K562 (cell line): ENCODE measurements at regions not wholly inside any gene's neighbourhood (a gene's known extent, or its start where the extent isn't known, plus 50 kb on each side); places are given as distances from the start of the nearest gene placed in this dataset.

ENCODE experiments used
- ATAC-seq: fragments of 200-7000 bp; cut with Tn5 transposase; 3 replicates; pipeline ENCODE4 v1.9.1; 2020; ENCODE audit warnings: moderate library complexity
- BruUV-seq: library from RNA; stranded (reverse); fragments of 400-500 nt; replicated peaks from 2 replicates; lab custom pipeline; 2021; lab: Mats Ljungman, UMichigan
- CTCF ChIA-PET: fragments of 300-600 bp; formaldehyde crosslinking; extraction: SDS; loops from one replicate; lab custom pipeline; 2021; ENCODE audit warnings: low intra/inter-chr PET ratio; lab: Yijun Ruan, JAX
- POLR2A ChIA-PET: fragments of 300-600, 350-650 bp; sonication (Branson Sonifier 250); formaldehyde crosslinking; extraction: SDS; loops from one replicate; lab custom pipeline; 2021; ENCODE audit warnings: antibody characterized with exemption, inconsistent platforms; lab: Yijun Ruan, JAX
- DNase-seq, 4 experiments: peaks; one replicate each; pipeline versions ENCODE4 v3.0.0 to v3.0.0-alpha.2; 2011 to 2018; ENCODE audit warnings: low spot score in 3 of 4, mixed read lengths in 3 of 4; ENCODE audit errors: extremely low read depth in 1 of 4
- FAIRE-seq: peaks from 2 replicates; lab custom pipeline; 2011; peaks lifted over from hg19 to GRCh38; lab: Jason Lieb, UNC
- H2AFZ ChIP-seq: 2 replicates; pipeline ENCODE4 v1.6.0; 2011; ENCODE audit warnings: low read depth, low read length, control low read depth, inconsistent platforms
- H3K27ac ChIP-seq: fragments of 200-600 bp; 3 replicates; pipeline ENCODE4 v1.8.0; 2011; ENCODE audit warnings: low read depth, mild to moderate bottlenecking, control low read depth, inconsistent platforms, low read length, moderate library complexity, mixed read lengths; ENCODE audit errors: extremely low read depth
- H3K27me3 ChIP-seq, 2 experiments: fragments of 300-600 bp in 1 of 2; 2 replicates in 1 of 2; 3 replicates in 1 of 2; pipeline versions ENCODE4 v1.6.0 to v1.8.0; 2011; ENCODE audit warnings: inconsistent platforms in 2 of 2, low read length in 2 of 2, mild to moderate bottlenecking in 1 of 2, mixed read lengths in 1 of 2, moderate library complexity in 1 of 2; ENCODE audit not compliant: control insufficient read depth in 2 of 2, insufficient read depth in 2 of 2
- H3K36me3 ChIP-seq: fragments of 300-600 bp; 3 replicates; pipeline ENCODE4 v1.8.0; 2011; ENCODE audit warnings: mild to moderate bottlenecking, low read length, inconsistent platforms; ENCODE audit not compliant: control insufficient read depth, insufficient read depth
- H3K4me1 ChIP-seq, 2 experiments: fragments of 200-600 bp in 1 of 2; replicated peaks in 1 of 2; 2 replicates in 1 of 2; 3 replicates in 1 of 2; pipeline versions ENCODE4 v1.5.1 to v1.8.0; 2011; ENCODE audit warnings: inconsistent platforms in 2 of 2, low read length in 2 of 2, mild to moderate bottlenecking in 1 of 2, mixed read lengths in 1 of 2, moderate library complexity in 1 of 2; ENCODE audit not compliant: control insufficient read depth in 2 of 2, insufficient read depth in 2 of 2
- H3K4me2 ChIP-seq: 2 replicates; pipeline ENCODE4 v1.6.1; 2011; ENCODE audit warnings: low read length, control low read depth, inconsistent platforms, mixed read lengths; ENCODE audit not compliant: insufficient read depth
- H3K4me3 ChIP-seq: fragments of 200-600 bp; sonication (generic), shearing (Covaris generic); 2 replicates; pipeline ENCODE4 v1.5.1; 2016; ENCODE audit warnings: control low read depth, inconsistent platforms
- H3K79me2 ChIP-seq: fragments of 200-600 bp; 3 replicates; pipeline ENCODE4 v1.8.0; 2011; ENCODE audit warnings: low read length, inconsistent platforms; ENCODE audit not compliant: control insufficient read depth, insufficient read depth
- H3K9ac ChIP-seq, 2 experiments: 2 replicates each; pipeline versions ENCODE4 v1.6.0 to v1.6.1; 2011; ENCODE audit warnings: low read depth in 2 of 2, low read length in 2 of 2, control low read depth in 1 of 2, inconsistent platforms in 1 of 2, mild to moderate bottlenecking in 1 of 2, mixed read lengths in 1 of 2; ENCODE audit not compliant: insufficient read depth in 1 of 2
- H3K9me1 ChIP-seq: one replicate; pipeline ENCODE4 v1.6.0; 2011; ENCODE audit warnings: inconsistent platforms, mild to moderate bottlenecking, low read length, moderate library complexity; ENCODE audit not compliant: control insufficient read depth, insufficient read depth
- H3K9me3 ChIP-seq: replicated peaks from 2 replicates; pipeline ENCODE4 v1.5.1; 2011; ENCODE audit warnings: low read depth, low read length, inconsistent platforms; ENCODE audit not compliant: control insufficient read depth, insufficient read depth
- H4K20me1 ChIP-seq: replicated peaks from 2 replicates; pipeline ENCODE4 v1.6.1; 2011; ENCODE audit warnings: low read length, inconsistent platforms, mixed read lengths; ENCODE audit not compliant: control insufficient read depth, insufficient read depth
- CREBBP ChIP-seq: IDR thresholded peaks from one replicate; pipeline ENCODE4 v1.6.1; 2012; ENCODE audit warnings: low read depth, mild to moderate bottlenecking, control low read depth, inconsistent platforms, low read length
- CREM ChIP-seq: IDR thresholded peaks from 2 replicates; pipeline ENCODE4 v1.6.1; 2014; ENCODE audit warnings: antibody characterized with exemption, low read depth
- DPF2 ChIP-seq: fragments of 450-650 bp; IDR thresholded peaks from 2 replicates; pipeline ENCODE4 v1.6.1; 2016
- HINFP ChIP-seq: fragments of 450-650 bp; conservative IDR thresholded peaks from 2 replicates; pipeline ENCODE4 v1.6.1; 2016; ENCODE audit warnings: missing genetic modification characterization, low read depth, mild to moderate bottlenecking, control low read depth, missing compliant biosample characterization
- MTA2 ChIP-seq: fragments of 450-650 bp; IDR thresholded peaks from 2 replicates; pipeline ENCODE4 v1.6.1; 2016; ENCODE audit warnings: low read depth
- NR2F6 ChIP-seq: fragments of 450-650 bp; formaldehyde crosslinking; IDR thresholded peaks from 2 replicates; pipeline ENCODE4 v1.4.0; 2020; ENCODE audit warnings: mild to moderate bottlenecking
- PML ChIP-seq: IDR thresholded peaks from 2 replicates; pipeline ENCODE4 v1.6.1; 2012; ENCODE audit warnings: low read length, inconsistent platforms
- PRMT5 ChIP-seq: sonication (generic); formaldehyde crosslinking; IDR thresholded peaks from 2 replicates; pipeline ENCODE4 v1.5.0; 2020; ENCODE audit warnings: missing genetic modification reagents
- RFX7 ChIP-seq: fragments of 250-450 bp; sonication (Bioruptor Pico); IDR thresholded peaks from 2 replicates; pipeline ENCODE4 v1.5.1; 2021; ENCODE audit warnings: mild to moderate bottlenecking
- SIN3A ChIP-seq, 2 experiments: fragments of 150-350 bp in 1 of 2; IDR thresholded peaks; 2 replicates each; pipeline ENCODE4 v1.6.1; 2011 to 2016; ENCODE audit warnings: borderline replicate concordance in 2 of 2, low read depth in 2 of 2, low read length in 2 of 2, mild to moderate bottlenecking in 2 of 2, moderate library complexity in 2 of 2; ENCODE audit not compliant: control insufficient read depth in 1 of 2
- SOX6 ChIP-seq: fragments of 450-650 bp; IDR thresholded peaks from 2 replicates; pipeline ENCODE4 v1.6.1; 2014; ENCODE audit warnings: mild to moderate bottlenecking
- TAL1 ChIP-seq: fragments of 450-650 bp; IDR thresholded peaks from 2 replicates; pipeline ENCODE4 v1.6.1; 2016; ENCODE audit warnings: mild to moderate bottlenecking
- TRIM24 ChIP-seq, 2 experiments: fragments of 450-650 bp; IDR thresholded peaks; 2 replicates each; pipeline ENCODE4 v1.6.1; 2016
- ZC3H11A ChIP-seq: IDR thresholded peaks from 2 replicates; pipeline ENCODE4 v1.6.1; 2012; ENCODE audit warnings: low read depth, low read length, improper control_type of control experiment
- ZNF121 ChIP-seq: sonication (generic); formaldehyde crosslinking; conservative IDR thresholded peaks from 2 replicates; pipeline ENCODE4 v1.8.0; 2022; ENCODE audit warnings: missing genetic modification reagents
- ZNF124 ChIP-seq: sonication (generic); formaldehyde crosslinking; IDR thresholded peaks from 2 replicates; pipeline ENCODE4 v1.8.1; 2022; ENCODE audit warnings: missing genetic modification reagents
- ZNF384 ChIP-seq: IDR thresholded peaks from 2 replicates; pipeline ENCODE4 v1.6.1; 2012; ENCODE audit warnings: low read depth, low read length, improper control_type of control experiment
- ZNF766 ChIP-seq: fragments of 200-800 bp; sonication (Bioruptor generic); conservative IDR thresholded peaks from 2 replicates; pipeline ENCODE4 v1.6.1; 2016; ENCODE audit warnings: missing genetic modification characterization, missing compliant biosample characterization
- ZNF778 ChIP-seq: fragments of 450-650 bp; formaldehyde crosslinking; IDR thresholded peaks from 2 replicates; pipeline ENCODE4 v1.4.0; 2020; ENCODE audit warnings: mild to moderate bottlenecking, moderate library complexity
- WGBS: fragments of 100-300 bp; shearing (Covaris generic); methylation state at CpG from one replicate; pipeline ENCODE4 v1.1.6; 2016; ENCODE audit warnings: low coverage, mixed read lengths; ENCODE audit not compliant: insufficient coverage; ENCODE audit errors: missing lambda C conversion rate; 5-methylcytosine and 5-hydroxymethylcytosine counted together
- in situ Hi-C: fragments of 300-500 bp; cut with MboI; formaldehyde crosslinking; loops from 4 replicates; pipeline ENCODE4 v1.15.0; 2018; ENCODE audit warnings: inconsistent platforms, mixed read lengths
- intact Hi-C: fragments of 100-400 bp; cut with micrococcal nuclease; formaldehyde crosslinking; loops from 2 replicates; pipeline ENCODE4 v1.14.2; 2022

- no TSS peak for BruUV-seq
- in situ Hi-C loops, result no loop called here
- Histone ChIP-seq H3K27me3 (peaks cover 0 to 5% of the 10 kb centered on the region in 2 experiments; a peak in 1 of 5 replicates), H3K9me1 (no peaks in the 10 kb centered on the region), H4K20me1 (no peaks in the 10 kb centered on the region), H2AFZ (no peak overlapping the region), H3K4me2 (no peak overlapping the region), H3K27ac (no peak overlapping the region), H3K4me3 (no peak overlapping the region), H3K79me2 (no peaks in the 10 kb centered on the region), H3K9me3 (no peaks in the 10 kb centered on the region), H3K4me1 (peaks cover 0 to 6% of the 10 kb centered on the region in 2 experiments; a peak in 1 of 5 replicates), H3K9ac (no peak overlapping the region), H3K36me3 (no peaks in the 10 kb centered on the region)
- intact Hi-C loops, result no loop called here
- no peak for FAIRE-seq
- DNase-seq, result no peak
- POLR2A ChIA-PET, result no interaction called here
- WGBS, result 11% methylated on average over 2 of the region's 2 CpGs
- ATAC-seq, result no peak
- TF ChIP-seq ZNF121 (CRISPR knock-in tag), result no peak
- 0 out of 2 replicates have a peak, but pooled peaks have one; percentile 25 for TF ChIP-seq ZNF766 (CRISPR knock-in tag)
- CTCF ChIA-PET, result no interaction called here
These were observed 569.2 kb downstream of the METTL4 start for GRCh38 chr18:2002151-2002550.

GRCh38 chr18:2002604-2003003, 568.7 kb downstream of the METTL4 start:
- Histone ChIP-seq H3K9me3 (no peaks in the 10 kb centered on the region), H3K4me2 (peak overlapping the region; percentile 69), H3K36me3 (no peaks in the 10 kb centered on the region), H3K4me3 (no peak overlapping the region), H4K20me1 (no peaks in the 10 kb centered on the region), H3K27ac (no peak overlapping the region), H2AFZ (peak overlapping the region; percentile 66), H3K9ac (no peak overlapping the region; a peak in 1 of 4 replicates), H3K9me1 (no peaks in the 10 kb centered on the region), H3K4me1 (peaks cover 0 to 6% of the 10 kb centered on the region in 2 experiments; a peak in 1 of 5 replicates), H3K79me2 (no peaks in the 10 kb centered on the region), H3K27me3 (peaks cover 0 to 5% of the 10 kb centered on the region in 2 experiments; a peak in 1 of 5 replicates)
- POLR2A ChIA-PET, result no interaction called here
- DNase-seq, result peak in 3 of 4 experiments; percentile 12 to 79 (median 44)
- CTCF ChIA-PET, result no interaction called here
- WGBS, result 5% methylated on average over 7 of the region's 7 CpGs
- peak; percentile 90 for ATAC-seq
- no TSS peak for BruUV-seq
- intact Hi-C loops (no loop called here), in situ Hi-C loops (no loop called here)
- FAIRE-seq, result peak; percentile 26
- TF ChIP-seq ZNF384, result no peak
- TF ChIP-seq TRIM24 (IDR thresholded peaks at IDR 0.05), result peak; percentile 84
- peak; percentile 82; the same call in 1 of the 2 replicates for TF ChIP-seq DPF2
- 0 out of 2 replicates have a peak, but pooled peaks have one; percentile 14 for TF ChIP-seq CREM
- peak; percentile 87 for TF ChIP-seq TAL1
- no peak for TF ChIP-seq PRMT5 (CRISPR knock-in tag)
- TF ChIP-seq SIN3A (IDR thresholded peaks at IDR 0.05; ENCODE audit: borderline replicate concordance in 2 of 2, control insufficient read depth in 1 of 2, low read depth in 2 of 2, low read length in 2 of 2), result no peak
- TF ChIP-seq CREBBP, result no peak
- TF ChIP-seq ZC3H11A, result no peak
- TF ChIP-seq SOX6, result peak; percentile 92
- TF ChIP-seq MTA2, result peak; percentile 76
- TF ChIP-seq PML, result peak; percentile 67
- no peak for TF ChIP-seq NR2F6 (CRISPR knock-in tag)
- TF ChIP-seq HINFP (tag), result no peak
- no peak for TF ChIP-seq ZNF124 (CRISPR knock-in tag)
- no peak for TF ChIP-seq ZNF778 (CRISPR knock-in tag)
- no peak for TF ChIP-seq RFX7 (CRISPR knock-in tag)
